Caco-2 (cell line): ENCODE measurements at regions not wholly inside any gene's neighbourhood (a gene's known extent, or its start where the extent isn't known, plus 50 kb on each side); places are given as distances from the start of the nearest gene placed in this dataset.

Source experiments
- BruUV-seq: library from RNA; stranded (reverse); fragments of 400-500 nt; replicated peaks from 2 replicates; lab custom pipeline; 2021; lab: Mats Ljungman, UMichigan
- CTCF ChIA-PET: fragments of 300-600 bp; sonication (Branson Sonifier 250); formaldehyde crosslinking; loops from one replicate; lab custom pipeline; 2022; ENCODE audit warnings: antibody characterized with exemption; lab: Charles Lee
- POLR2A ChIA-PET: fragments of 300-600 bp; sonication (Branson Sonifier 250); formaldehyde crosslinking; loops from one replicate; lab custom pipeline; 2022; ENCODE audit warnings: antibody characterized with exemption; lab: Charles Lee
- DNase-seq, 2 experiments: peaks; one replicate each; pipeline versions ENCODE4 v3.0.0 to v3.0.0-alpha.2; 2020 to 2022
- H3K27me3 ChIP-seq: replicated peaks from 2 replicates; pipeline ENCODE4 v1.6.0; 2011; ENCODE audit warnings: low read length; ENCODE audit not compliant: control insufficient read depth, insufficient read depth
- H3K36me3 ChIP-seq: 2 replicates; pipeline ENCODE4 v1.5.1; 2011; ENCODE audit warnings: low read length; ENCODE audit not compliant: control insufficient read depth, insufficient read depth
- H3K4me1 ChIP-seq: fragments of 250-450 bp; sonication (Bioruptor Pico); 2 replicates; pipeline ENCODE4 v1.5.1; 2020; ENCODE audit warnings: mild to moderate bottlenecking
- H3K4me3 ChIP-seq: 2 replicates; pipeline ENCODE4 v1.5.1; 2011; ENCODE audit warnings: low read depth, mild to moderate bottlenecking, control low read depth, low read length
- H3K9me3 ChIP-seq: fragments of 250-450 bp; sonication (Bioruptor Pico); 2 replicates; pipeline ENCODE4 v1.5.1; 2020; ENCODE audit warnings: mild to moderate bottlenecking, moderate library complexity
- H3K27ac Mint-ChIP-seq: one replicate; pipeline ENCODE4 v1.8.0; 2022; ENCODE audit warnings: mixed read lengths; ENCODE audit not compliant: unreplicated experiment
- H3K27me3 Mint-ChIP-seq: one replicate; pipeline ENCODE4 v1.8.0; 2022; ENCODE audit warnings: mixed read lengths; ENCODE audit not compliant: insufficient read depth, unreplicated experiment
- H3K36me3 Mint-ChIP-seq: one replicate; pipeline ENCODE4 v1.8.0; 2022; ENCODE audit warnings: mild to moderate bottlenecking, mixed read lengths; ENCODE audit not compliant: insufficient read depth, unreplicated experiment
- H3K4me1 Mint-ChIP-seq: one replicate; pipeline ENCODE4 v1.8.0; 2022; ENCODE audit warnings: low read depth, mixed read lengths; ENCODE audit not compliant: unreplicated experiment
- H3K4me3 Mint-ChIP-seq: one replicate; pipeline ENCODE4 v1.8.0; 2022; ENCODE audit warnings: mild to moderate bottlenecking, moderate library complexity, mixed read lengths; ENCODE audit not compliant: unreplicated experiment
- H3K9me3 Mint-ChIP-seq: one replicate; pipeline ENCODE4 v1.8.0; 2022; ENCODE audit warnings: mixed read lengths; ENCODE audit not compliant: unreplicated experiment
- intact Hi-C: fragments of 100-400 bp; cut with micrococcal nuclease; formaldehyde crosslinking; loops from one replicate; pipeline ENCODE4 v1.10.0; 2022; ENCODE audit not compliant: unreplicated experiment
- TF ChIP-seq, protein P1 (sequence below), 2 experiments: fragments of 200-600 bp in 1 of 2; IDR thresholded peaks; 1 replicate in 1 of 2; 2 replicates in 1 of 2; pipeline versions ENCODE4 v1.5.1 to v1.8.0; 2011 to 2022; ENCODE audit warnings: antibody characterized with exemption in 1 of 2, control low read depth in 1 of 2, inconsistent platforms in 1 of 2, low read depth in 1 of 2, low read length in 1 of 2, mild to moderate bottlenecking in 1 of 2, moderate library complexity in 1 of 2; ENCODE audit not compliant: insufficient read depth in 1 of 2, severe bottlenecking in 1 of 2, unreplicated experiment in 1 of 2

DNA sequence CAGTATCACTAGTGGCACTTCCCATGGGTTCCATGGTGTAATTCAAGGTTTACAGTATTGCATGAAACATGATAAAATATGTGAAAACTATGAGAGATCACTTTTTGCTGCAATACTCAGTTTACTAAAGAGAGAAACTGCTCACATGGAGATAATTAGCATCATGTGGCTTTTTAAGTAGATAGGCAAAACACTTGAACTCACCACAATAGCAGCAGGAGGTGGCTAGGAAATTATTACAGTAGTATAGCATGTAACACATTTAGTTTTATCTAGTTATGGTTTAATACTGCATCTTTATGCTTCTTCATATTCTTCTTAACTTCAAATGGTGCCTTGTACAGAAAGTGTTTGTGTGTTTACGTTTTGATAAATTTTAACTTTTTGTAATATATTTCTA is 698.5 kb upstream of the BRINP3 start:
- no TSS peak for BruUV-seq
- TF ChIP-seq, protein P1, sequence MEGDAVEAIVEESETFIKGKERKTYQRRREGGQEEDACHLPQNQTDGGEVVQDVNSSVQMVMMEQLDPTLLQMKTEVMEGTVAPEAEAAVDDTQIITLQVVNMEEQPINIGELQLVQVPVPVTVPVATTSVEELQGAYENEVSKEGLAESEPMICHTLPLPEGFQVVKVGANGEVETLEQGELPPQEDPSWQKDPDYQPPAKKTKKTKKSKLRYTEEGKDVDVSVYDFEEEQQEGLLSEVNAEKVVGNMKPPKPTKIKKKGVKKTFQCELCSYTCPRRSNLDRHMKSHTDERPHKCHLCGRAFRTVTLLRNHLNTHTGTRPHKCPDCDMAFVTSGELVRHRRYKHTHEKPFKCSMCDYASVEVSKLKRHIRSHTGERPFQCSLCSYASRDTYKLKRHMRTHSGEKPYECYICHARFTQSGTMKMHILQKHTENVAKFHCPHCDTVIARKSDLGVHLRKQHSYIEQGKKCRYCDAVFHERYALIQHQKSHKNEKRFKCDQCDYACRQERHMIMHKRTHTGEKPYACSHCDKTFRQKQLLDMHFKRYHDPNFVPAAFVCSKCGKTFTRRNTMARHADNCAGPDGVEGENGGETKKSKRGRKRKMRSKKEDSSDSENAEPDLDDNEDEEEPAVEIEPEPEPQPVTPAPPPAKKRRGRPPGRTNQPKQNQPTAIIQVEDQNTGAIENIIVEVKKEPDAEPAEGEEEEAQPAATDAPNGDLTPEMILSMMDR (IDR thresholded peaks at IDR 0.05; ENCODE audit: insufficient read depth in 1 of 2, low read depth in 1 of 2, low read length in 1 of 2, severe bottlenecking in 1 of 2, unreplicated experiment in 1 of 2): no peak

DNA sequence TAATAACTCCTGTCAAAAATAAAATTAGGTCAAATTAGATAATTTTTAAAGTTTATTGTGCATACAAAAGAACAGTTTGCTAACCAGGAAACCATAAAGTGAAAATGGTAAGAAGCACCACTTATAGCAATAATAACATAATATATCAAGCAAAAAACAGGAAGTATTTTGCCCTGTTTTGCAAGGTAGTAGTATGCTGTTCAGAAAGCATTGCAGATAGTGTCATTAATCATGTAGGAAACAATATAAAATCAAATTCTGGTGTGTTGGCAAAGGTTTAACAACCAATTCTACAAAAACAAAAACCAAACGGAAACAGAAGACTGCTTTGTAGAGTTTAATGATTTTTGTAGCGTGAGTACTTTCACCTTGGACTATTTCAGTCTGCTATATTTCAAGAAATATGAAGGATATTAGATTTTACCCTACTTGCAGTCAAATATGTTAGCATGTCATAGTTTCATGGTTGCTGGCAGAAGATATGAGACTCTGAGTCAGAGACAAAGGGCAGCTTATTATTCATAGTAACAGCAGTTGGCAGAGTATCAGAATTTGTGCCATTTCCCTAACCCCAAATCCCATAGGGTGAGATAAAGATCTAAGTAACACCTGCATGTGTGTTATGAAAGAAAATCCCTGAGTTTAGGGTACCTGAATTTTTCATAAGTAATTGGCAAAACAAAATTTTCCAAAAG is 729.0 kb upstream of the BRINP3 start:
- H3K4me1 ChIP-seq: no peaks in the 10 kb centered on the region
- Mint-ChIP-seq H3K9me3 (no peaks in the 10 kb centered on the region), H3K27ac (no peak overlapping the region), H3K4me3 (no peak overlapping the region), H3K27me3 (no peaks in the 10 kb centered on the region), H3K4me1 (no peaks in the 10 kb centered on the region), H3K36me3 (no peaks in the 10 kb centered on the region)
- no peak overlapping the region for H3K4me3 ChIP-seq
- H3K9me3 ChIP-seq: no peaks in the 10 kb centered on the region
- BruUV-seq: no TSS peak
- DNase-seq: no peak
- TF ChIP-seq, protein P1 (IDR thresholded peaks at IDR 0.05; ENCODE audit: insufficient read depth in 1 of 2, low read depth in 1 of 2, low read length in 1 of 2, severe bottlenecking in 1 of 2, unreplicated experiment in 1 of 2): no peak
- H3K27me3 ChIP-seq: no peaks in the 10 kb centered on the region
- ChIA-PET CTCF (no interaction called here), POLR2A (no interaction called here)
- no peaks in the 10 kb centered on the region for H3K36me3 ChIP-seq
- intact Hi-C loops: no loop called here

More for the DNA sequence above, 698.5 kb upstream of the BRINP3 start:
- Mint-ChIP-seq H3K27ac (no peak overlapping the region), H3K36me3 (no peaks in the 10 kb centered on the region), H3K4me3 (no peak overlapping the region), H3K4me1 (no peaks in the 10 kb centered on the region), H3K27me3 (no peaks in the 10 kb centered on the region), H3K9me3 (no peaks in the 10 kb centered on the region)
- ChIA-PET POLR2A (no interaction called here), CTCF (no interaction called here)
- Histone ChIP-seq H3K36me3 (no peaks in the 10 kb centered on the region), H3K27me3 (no peaks in the 10 kb centered on the region), H3K4me1 (no peaks in the 10 kb centered on the region), H3K9me3 (no peaks in the 10 kb centered on the region), H3K4me3 (no peak overlapping the region)
- DNase-seq: no peak
- intact Hi-C loops: no loop called here

DNA sequence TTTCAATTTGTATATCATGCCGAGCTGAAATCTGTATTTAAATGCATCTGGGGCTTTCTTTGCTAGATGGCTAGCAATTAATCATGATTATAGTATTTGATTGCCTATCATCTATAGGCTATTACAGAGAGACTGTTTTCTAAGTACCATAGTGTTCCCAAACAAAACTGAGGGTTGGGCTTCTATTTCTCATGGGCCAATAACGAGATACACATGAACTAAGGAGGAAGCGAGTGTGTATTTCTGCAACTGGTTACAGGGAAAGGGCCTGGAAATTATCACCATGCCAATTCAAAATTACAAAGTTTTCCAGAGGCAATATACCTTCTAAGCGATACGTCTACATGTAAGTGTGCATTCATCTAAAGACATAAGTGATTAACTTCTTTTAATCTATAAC is 744.5 kb upstream of the BRINP3 start:
- Histone ChIP-seq H3K9me3 (peaks cover 8% of the 10 kb centered on the region; the same call in 1 of the 2 replicates), H3K27me3 (no peaks in the 10 kb centered on the region), H3K4me1 (peaks cover 21% of the 10 kb centered on the region; the same call in 1 of the 2 replicates), H3K4me3 (no peak overlapping the region), H3K36me3 (no peaks in the 10 kb centered on the region)
- no peaks in the 10 kb centered on the region for H3K36me3 Mint-ChIP-seq
- H3K4me3 Mint-ChIP-seq: no peak overlapping the region
- no peak overlapping the region for H3K27ac Mint-ChIP-seq
- H3K4me1 Mint-ChIP-seq: peaks cover 21% of the 10 kb centered on the region
- CTCF ChIA-PET: no interaction called here
- H3K27me3 Mint-ChIP-seq: no peaks in the 10 kb centered on the region
- no TSS peak for BruUV-seq
- TF ChIP-seq, protein P1 (IDR thresholded peaks at IDR 0.05; ENCODE audit: insufficient read depth in 1 of 2, low read depth in 1 of 2, low read length in 1 of 2, severe bottlenecking in 1 of 2, unreplicated experiment in 1 of 2): no peak
- peaks cover 16% of the 10 kb centered on the region for H3K9me3 Mint-ChIP-seq
- POLR2A ChIA-PET: no interaction called here
- DNase-seq: no peak
- intact Hi-C loops: no loop called here
